ENCODE measurements at regions not wholly inside any gene's neighbourhood (a gene's known extent, or its start where the extent isn't known, plus 50 kb on each side); places are given as distances from the start of the nearest gene placed in this dataset.
A peak's percentile ranks its signal among the peaks of the same experiment; 100 is the strongest.

- no peaks in the 10 kb centered on the region for H3K36me3 ChIP-seq (ENCODE audit: control insufficient read depth, insufficient read depth, low read length)
These were observed 203.8 kb upstream of the TECRL start for GRCh38 chr4:64613046-64613445.

GRCh38 chr4:64598066-64598465, 188.8 kb upstream of the TECRL start:
- H3K4me3 ChIP-seq (ENCODE audit: low read depth, low read length), result no peak overlapping the region
- no peaks in the 10 kb centered on the region for H3K36me3 ChIP-seq (ENCODE audit: control insufficient read depth, insufficient read depth, low read length)
- no peak overlapping the region for H3K9ac ChIP-seq (ENCODE audit: low read length)
- no peaks in the 10 kb centered on the region for H3K9me3 ChIP-seq (ENCODE audit: control insufficient read depth, insufficient read depth, low read depth, low read length)
- H3K27ac ChIP-seq (ENCODE audit: low read depth, low read length), result no peak overlapping the region
- peaks cover 8% of the 10 kb centered on the region; the same call in 1 of the 2 replicates for H3K4me1 ChIP-seq (ENCODE audit: control insufficient read depth, insufficient read depth, low read length)
- H3K27me3 ChIP-seq (ENCODE audit: control insufficient read depth, insufficient read depth, low read length), result no peaks in the 10 kb centered on the region

More at GRCh38 chr4:64613046-64613445, 203.8 kb upstream of the TECRL start:
- no peaks in the 10 kb centered on the region for H3K9me3 ChIP-seq (ENCODE audit: control insufficient read depth, insufficient read depth, low read depth, low read length)
- H3K4me3 ChIP-seq (ENCODE audit: low read depth, low read length), result no peak overlapping the region
- H3K4me1 ChIP-seq (ENCODE audit: control insufficient read depth, insufficient read depth, low read length), result no peaks in the 10 kb centered on the region
- no peak overlapping the region for H3K27ac ChIP-seq (ENCODE audit: low read depth, low read length)
- no peaks in the 10 kb centered on the region for H3K27me3 ChIP-seq (ENCODE audit: control insufficient read depth, insufficient read depth, low read length)
- H3K9ac ChIP-seq (ENCODE audit: low read length), result no peak overlapping the region

- no peak overlapping the region for H3K4me3 ChIP-seq (ENCODE audit: low read depth, low read length)
- no peaks in the 10 kb centered on the region for H3K36me3 ChIP-seq (ENCODE audit: control insufficient read depth, insufficient read depth, low read length)
- H3K4me1 ChIP-seq (ENCODE audit: control insufficient read depth, insufficient read depth, low read length), result peaks cover 8% of the 10 kb centered on the region; the same call in 1 of the 2 replicates
- no peak overlapping the region for H3K9ac ChIP-seq (ENCODE audit: low read length)
- H3K27ac ChIP-seq (ENCODE audit: low read depth, low read length), result peak overlapping the region; percentile 23; the same call in 1 of the 2 replicates
- H3K27me3 ChIP-seq (ENCODE audit: control insufficient read depth, insufficient read depth, low read length), result no peaks in the 10 kb centered on the region
- peaks cover 1% of the 10 kb centered on the region; the same call in 1 of the 2 replicates for H3K9me3 ChIP-seq (ENCODE audit: control insufficient read depth, insufficient read depth, low read depth, low read length)
These were observed 185.5 kb upstream of the TECRL start for GRCh38 chr4:64594723-64595122.

- no peak overlapping the region for H3K4me3 ChIP-seq (ENCODE audit: low read depth, low read length)
- H3K4me1 ChIP-seq (ENCODE audit: control insufficient read depth, insufficient read depth, low read length), result peaks cover 9% of the 10 kb centered on the region; the same call in 1 of the 2 replicates
- H3K9me3 ChIP-seq (ENCODE audit: control insufficient read depth, insufficient read depth, low read depth, low read length), result peaks cover 15% of the 10 kb centered on the region; the same call in 1 of the 2 replicates
- H3K9ac ChIP-seq (ENCODE audit: low read length), result no peak overlapping the region
- H3K36me3 ChIP-seq (ENCODE audit: control insufficient read depth, insufficient read depth, low read length), result no peaks in the 10 kb centered on the region
- no peak overlapping the region for H3K27ac ChIP-seq (ENCODE audit: low read depth, low read length)
- H3K27me3 ChIP-seq (ENCODE audit: control insufficient read depth, insufficient read depth, low read length), result no peaks in the 10 kb centered on the region
These were observed 179.3 kb upstream of the TECRL start for GRCh38 chr4:64588507-64588906.

GRCh38 chr4:64584981-64585557, 175.8 kb upstream of the TECRL start:
- peaks cover 28% of the 10 kb centered on the region for H3K4me1 ChIP-seq (ENCODE audit: control insufficient read depth, insufficient read depth, low read length)
- no peak overlapping the region for H3K9ac ChIP-seq (ENCODE audit: low read length)
- H3K27me3 ChIP-seq (ENCODE audit: control insufficient read depth, insufficient read depth, low read length), result no peaks in the 10 kb centered on the region
- no peak overlapping the region for H3K4me3 ChIP-seq (ENCODE audit: low read depth, low read length)
- H3K36me3 ChIP-seq (ENCODE audit: control insufficient read depth, insufficient read depth, low read length), result no peaks in the 10 kb centered on the region
- H3K27ac ChIP-seq (ENCODE audit: low read depth, low read length), result no peak overlapping the region
- H3K9me3 ChIP-seq (ENCODE audit: control insufficient read depth, insufficient read depth, low read depth, low read length), result peaks cover 15% of the 10 kb centered on the region; the same call in 1 of the 2 replicates

GRCh38 chr4:64584125-64584524, 174.9 kb upstream of the TECRL start:
- H3K36me3 ChIP-seq (ENCODE audit: control insufficient read depth, insufficient read depth, low read length), result no peaks in the 10 kb centered on the region
- H3K4me3 ChIP-seq (ENCODE audit: low read depth, low read length), result no peak overlapping the region
- H3K4me1 ChIP-seq (ENCODE audit: control insufficient read depth, insufficient read depth, low read length), result peaks cover 34% of the 10 kb centered on the region
- no peaks in the 10 kb centered on the region for H3K27me3 ChIP-seq (ENCODE audit: control insufficient read depth, insufficient read depth, low read length)
- H3K9me3 ChIP-seq (ENCODE audit: control insufficient read depth, insufficient read depth, low read depth, low read length), result peaks cover 9% of the 10 kb centered on the region; the same call in 1 of the 2 replicates
- H3K9ac ChIP-seq (ENCODE audit: low read length), result no peak overlapping the region
- H3K27ac ChIP-seq (ENCODE audit: low read depth, low read length), result peak overlapping the region; percentile 56; the same call in 1 of the 2 replicates

- peaks cover 38% of the 10 kb centered on the region for H3K4me1 ChIP-seq (ENCODE audit: control insufficient read depth, insufficient read depth, low read length)
- H3K27ac ChIP-seq (ENCODE audit: low read depth, low read length), result peak overlapping the region; percentile 77; the same call in 1 of the 2 replicates
- H3K36me3 ChIP-seq (ENCODE audit: control insufficient read depth, insufficient read depth, low read length), result no peaks in the 10 kb centered on the region
- H3K9ac ChIP-seq (ENCODE audit: low read length), result no peak overlapping the region
- H3K4me3 ChIP-seq (ENCODE audit: low read depth, low read length), result no peak overlapping the region; the same call in 1 of the 2 replicates
- H3K9me3 ChIP-seq (ENCODE audit: control insufficient read depth, insufficient read depth, low read depth, low read length), result no peaks in the 10 kb centered on the region
- H3K27me3 ChIP-seq (ENCODE audit: control insufficient read depth, insufficient read depth, low read length), result no peaks in the 10 kb centered on the region
These were observed 173.2 kb upstream of the TECRL start for GRCh38 chr4:64582492-64582891.

- Histone ChIP-seq H3K9ac (ENCODE audit: low read length) (peak overlapping the region; percentile 17), H3K4me3 (ENCODE audit: low read depth, low read length) (no peak overlapping the region), H3K36me3 (ENCODE audit: control insufficient read depth, insufficient read depth, low read length) (no peaks in the 10 kb centered on the region), H3K4me1 (ENCODE audit: control insufficient read depth, insufficient read depth, low read length) (peaks cover 38% of the 10 kb centered on the region), H3K27ac (ENCODE audit: low read depth, low read length) (peak overlapping the region; percentile 77; the same call in 1 of the 2 replicates), H3K9me3 (ENCODE audit: control insufficient read depth, insufficient read depth, low read depth, low read length) (no peaks in the 10 kb centered on the region), H3K27me3 (ENCODE audit: control insufficient read depth, insufficient read depth, low read length) (no peaks in the 10 kb centered on the region)
These were observed 172.2 kb upstream of the TECRL start for GRCh38 chr4:64581422-64581821.

GRCh38 chr4:64564126-64564525, 154.9 kb upstream of the TECRL start:
- Histone ChIP-seq H3K4me3 (ENCODE audit: low read depth, low read length) (no peak overlapping the region), H3K9ac (ENCODE audit: low read length) (no peak overlapping the region), H3K36me3 (ENCODE audit: control insufficient read depth, insufficient read depth, low read length) (no peaks in the 10 kb centered on the region), H3K4me1 (ENCODE audit: control insufficient read depth, insufficient read depth, low read length) (no peaks in the 10 kb centered on the region), H3K27ac (ENCODE audit: low read depth, low read length) (no peak overlapping the region), H3K9me3 (ENCODE audit: control insufficient read depth, insufficient read depth, low read depth, low read length) (peaks cover 4% of the 10 kb centered on the region), H3K27me3 (ENCODE audit: control insufficient read depth, insufficient read depth, low read length) (no peaks in the 10 kb centered on the region)

GRCh38 chr4:64559571-64559970, 150.3 kb upstream of the TECRL start:
- H3K4me1 ChIP-seq (ENCODE audit: control insufficient read depth, insufficient read depth, low read length), result no peaks in the 10 kb centered on the region
- H3K4me3 ChIP-seq (ENCODE audit: low read depth, low read length), result no peak overlapping the region
- H3K9ac ChIP-seq (ENCODE audit: low read length), result no peak overlapping the region
- H3K27me3 ChIP-seq (ENCODE audit: control insufficient read depth, insufficient read depth, low read length), result no peaks in the 10 kb centered on the region
- H3K9me3 ChIP-seq (ENCODE audit: control insufficient read depth, insufficient read depth, low read depth, low read length), result peaks cover 4% of the 10 kb centered on the region
- H3K27ac ChIP-seq (ENCODE audit: low read depth, low read length), result no peak overlapping the region
- no peaks in the 10 kb centered on the region for H3K36me3 ChIP-seq (ENCODE audit: control insufficient read depth, insufficient read depth, low read length)

GRCh38 chr4:64551125-64551524, 141.9 kb upstream of the TECRL start:
- Histone ChIP-seq H3K27ac (ENCODE audit: low read depth, low read length) (no peak overlapping the region), H3K4me1 (ENCODE audit: control insufficient read depth, insufficient read depth, low read length) (no peaks in the 10 kb centered on the region), H3K9ac (ENCODE audit: low read length) (no peak overlapping the region), H3K9me3 (ENCODE audit: control insufficient read depth, insufficient read depth, low read depth, low read length) (no peaks in the 10 kb centered on the region), H3K27me3 (ENCODE audit: control insufficient read depth, insufficient read depth, low read length) (no peaks in the 10 kb centered on the region), H3K4me3 (ENCODE audit: low read depth, low read length) (no peak overlapping the region), H3K36me3 (ENCODE audit: control insufficient read depth, insufficient read depth, low read length) (no peaks in the 10 kb centered on the region)

Measured in HUES6 (cell line).